ENCODE measurements at regions not wholly inside any gene's neighbourhood (a gene's known extent, or its start where the extent isn't known, plus 50 kb on each side); places are given as distances from the start of the nearest gene placed in this dataset.
A peak's percentile ranks its signal among the peaks of the same experiment; 100 is the strongest.

- Histone ChIP-seq H3K4me3 (ENCODE audit: insufficient read depth, low read depth, low read length) (no peak overlapping the region), H3K9ac (ENCODE audit: low read length) (no peak overlapping the region), H4K20me1 (ENCODE audit: insufficient read depth, low read length) (no peaks in the 10 kb centered on the region), H3K9me3 (ENCODE audit: insufficient read depth, low read depth, low read length) (no peaks in the 10 kb centered on the region), H3K27me3 (ENCODE audit: insufficient read depth, low read length) (no peaks in the 10 kb centered on the region), H2AFZ (ENCODE audit: low read depth, low read length) (peak overlapping the region; percentile 15), H3K4me2 (ENCODE audit: low read length) (no peak overlapping the region), H3K4me1 (ENCODE audit: insufficient read depth, low read length) (no peaks in the 10 kb centered on the region), H3K79me2 (ENCODE audit: insufficient read depth, low read length) (no peaks in the 10 kb centered on the region), H3K36me3 (ENCODE audit: insufficient read depth, low read length) (no peaks in the 10 kb centered on the region), H3K27ac (ENCODE audit: low read depth, low read length) (peak overlapping the region; percentile 16)
- no peaks in the 10 kb centered on the region for H3K27me3 Mint-ChIP-seq (ENCODE audit: low read depth, unreplicated experiment)
- no peak for TF ChIP-seq EZH2 (IDR thresholded peaks at IDR 0.05; ENCODE audit: insufficient read depth, low read length)
- no peak for TF ChIP-seq CTCF (IDR thresholded peaks at IDR 0.05; ENCODE audit: insufficient read depth, low read depth, low read length)
- no peaks in the 10 kb centered on the region for H3K36me3 Mint-ChIP-seq (ENCODE audit: low read depth, unreplicated experiment)
- FAIRE-seq, result no peak
- H3K4me3 Mint-ChIP-seq (ENCODE audit: unreplicated experiment), result no peak overlapping the region
- peaks cover 28% of the 10 kb centered on the region for H3K4me1 Mint-ChIP-seq (ENCODE audit: low read depth, unreplicated experiment)
- peak overlapping the region; percentile 96 for H3K27ac Mint-ChIP-seq (ENCODE audit: unreplicated experiment)
- no peak for DNase-seq (ENCODE audit: low read depth)
- H3K9me3 Mint-ChIP-seq (ENCODE audit: unreplicated experiment), result no peaks in the 10 kb centered on the region
These were observed 589.8 kb downstream of the PRELID2 start for GRCh38 chr5:145245354-145245753.

GRCh38 chr5:145244788-145245187, 590.4 kb downstream of the PRELID2 start:
- H3K4me1 ChIP-seq (ENCODE audit: insufficient read depth, low read length), result no peaks in the 10 kb centered on the region
- Mint-ChIP-seq H3K36me3 (ENCODE audit: low read depth, unreplicated experiment) (no peaks in the 10 kb centered on the region), H3K27ac (ENCODE audit: unreplicated experiment) (peak overlapping the region; percentile 96), H3K27me3 (ENCODE audit: low read depth, unreplicated experiment) (no peaks in the 10 kb centered on the region), H3K4me3 (ENCODE audit: unreplicated experiment) (no peak overlapping the region), H3K9me3 (ENCODE audit: unreplicated experiment) (no peaks in the 10 kb centered on the region), H3K4me1 (ENCODE audit: low read depth, unreplicated experiment) (peaks cover 28% of the 10 kb centered on the region)
- H3K4me2 ChIP-seq (ENCODE audit: low read length), result no peak overlapping the region
- no peak for TF ChIP-seq CTCF (IDR thresholded peaks at IDR 0.05; ENCODE audit: insufficient read depth, low read depth, low read length)
- TF ChIP-seq EZH2 (IDR thresholded peaks at IDR 0.05; ENCODE audit: insufficient read depth, low read length), result no peak
- FAIRE-seq (no peak), DNase-seq (ENCODE audit: low read depth) (peak; percentile 14)
- H3K79me2 ChIP-seq (ENCODE audit: insufficient read depth, low read length), result no peaks in the 10 kb centered on the region
- H3K9me3 ChIP-seq (ENCODE audit: insufficient read depth, low read depth, low read length), result no peaks in the 10 kb centered on the region
- H3K9ac ChIP-seq (ENCODE audit: low read length), result no peak overlapping the region
- peak overlapping the region; percentile 16 for H3K27ac ChIP-seq (ENCODE audit: low read depth, low read length)
- no peaks in the 10 kb centered on the region for H4K20me1 ChIP-seq (ENCODE audit: insufficient read depth, low read length)
- no peaks in the 10 kb centered on the region for H3K36me3 ChIP-seq (ENCODE audit: insufficient read depth, low read length)
- no peaks in the 10 kb centered on the region for H3K27me3 ChIP-seq (ENCODE audit: insufficient read depth, low read length)
- H2AFZ ChIP-seq (ENCODE audit: low read depth, low read length), result no peak overlapping the region
- H3K4me3 ChIP-seq (ENCODE audit: insufficient read depth, low read depth, low read length), result no peak overlapping the region

GRCh38 chr5:145244251-145244650, 590.9 kb downstream of the PRELID2 start:
- H2AFZ ChIP-seq (ENCODE audit: low read depth, low read length), result no peak overlapping the region
- no peaks in the 10 kb centered on the region for H3K27me3 Mint-ChIP-seq (ENCODE audit: low read depth, unreplicated experiment)
- H3K79me2 ChIP-seq (ENCODE audit: insufficient read depth, low read length), result no peaks in the 10 kb centered on the region
- no peaks in the 10 kb centered on the region for H3K27me3 ChIP-seq (ENCODE audit: insufficient read depth, low read length)
- H3K4me1 ChIP-seq (ENCODE audit: insufficient read depth, low read length), result no peaks in the 10 kb centered on the region
- H3K9me3 Mint-ChIP-seq (ENCODE audit: unreplicated experiment), result no peaks in the 10 kb centered on the region
- H3K27ac Mint-ChIP-seq (ENCODE audit: unreplicated experiment), result no peak overlapping the region
- H3K9ac ChIP-seq (ENCODE audit: low read length), result no peak overlapping the region
- H3K4me2 ChIP-seq (ENCODE audit: low read length), result no peak overlapping the region
- H3K27ac ChIP-seq (ENCODE audit: low read depth, low read length), result peak overlapping the region; percentile 4
- FAIRE-seq (no peak), DNase-seq (ENCODE audit: low read depth) (no peak)
- no peak overlapping the region for H3K4me3 Mint-ChIP-seq (ENCODE audit: unreplicated experiment)
- no peaks in the 10 kb centered on the region for H4K20me1 ChIP-seq (ENCODE audit: insufficient read depth, low read length)
- H3K4me1 Mint-ChIP-seq (ENCODE audit: low read depth, unreplicated experiment), result peaks cover 28% of the 10 kb centered on the region
- no peak overlapping the region for H3K4me3 ChIP-seq (ENCODE audit: insufficient read depth, low read depth, low read length)
- no peak for TF ChIP-seq EZH2 (IDR thresholded peaks at IDR 0.05; ENCODE audit: insufficient read depth, low read length)
- no peak for TF ChIP-seq CTCF (IDR thresholded peaks at IDR 0.05; ENCODE audit: insufficient read depth, low read depth, low read length)
- H3K36me3 Mint-ChIP-seq (ENCODE audit: low read depth, unreplicated experiment), result no peaks in the 10 kb centered on the region
- no peaks in the 10 kb centered on the region for H3K9me3 ChIP-seq (ENCODE audit: insufficient read depth, low read depth, low read length)
- H3K36me3 ChIP-seq (ENCODE audit: insufficient read depth, low read length), result no peaks in the 10 kb centered on the region

All from astrocyte (in vitro differentiated cells and primary cell).